HK-2 (cell line): ENCODE measurements at regions not wholly inside any gene's neighbourhood (a gene's known extent, or its start where the extent isn't known, plus 50 kb on each side); places are given as distances from the start of the nearest gene placed in this dataset.
"Not testable (repeated sequence)": the region's sequence is repeated elsewhere in the genome, so short reads cannot be mapped to it uniquely, and the experiment has no call there.

ENCODE experiments used
- DNase-seq: peaks from one replicate; pipeline ENCODE4 v3.0.0-alpha.2; 2018; ENCODE audit not compliant: unreplicated experiment

DNA sequence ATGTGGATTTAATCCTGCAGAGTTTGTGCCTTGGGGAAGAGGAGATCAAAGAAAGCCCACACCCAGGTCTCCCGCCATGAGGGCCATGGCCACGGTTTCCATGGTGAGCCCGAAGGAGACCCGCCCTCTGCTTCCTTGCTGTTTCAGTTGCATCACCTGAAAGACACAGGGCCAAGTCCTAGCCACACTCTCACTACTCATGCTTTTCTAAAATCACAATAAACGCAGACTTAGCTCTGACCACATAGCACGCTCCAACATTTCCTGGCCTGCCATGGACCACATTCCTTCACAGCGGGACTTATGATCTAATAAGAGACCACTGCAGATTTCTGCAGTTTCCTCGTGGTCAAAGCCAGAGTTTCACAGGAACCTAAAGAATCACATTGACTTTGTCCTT, 426.0 kb upstream of the NR3C2 start:
- DNase-seq: no peak

DNA sequence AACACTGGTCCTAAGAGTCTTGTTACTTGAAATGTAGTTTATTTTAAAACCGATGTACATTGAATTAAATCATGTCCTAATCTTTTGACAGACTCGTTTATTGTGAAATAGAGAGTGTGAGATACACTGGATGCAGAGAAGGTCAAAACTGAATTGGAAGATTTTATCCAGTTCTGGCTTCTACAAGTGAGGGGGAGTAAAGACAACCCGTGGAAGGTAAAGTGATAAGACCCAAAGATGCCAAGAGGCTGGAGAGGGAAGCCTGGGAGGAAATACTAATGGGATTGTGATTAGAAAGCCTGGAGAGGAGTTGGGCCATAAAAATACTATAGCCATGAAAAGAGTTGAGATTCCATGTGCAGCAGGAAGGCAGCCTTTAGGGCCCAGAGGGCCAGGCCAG, 424.5 kb upstream of the NR3C2 start:
- no peak for DNase-seq

DNA sequence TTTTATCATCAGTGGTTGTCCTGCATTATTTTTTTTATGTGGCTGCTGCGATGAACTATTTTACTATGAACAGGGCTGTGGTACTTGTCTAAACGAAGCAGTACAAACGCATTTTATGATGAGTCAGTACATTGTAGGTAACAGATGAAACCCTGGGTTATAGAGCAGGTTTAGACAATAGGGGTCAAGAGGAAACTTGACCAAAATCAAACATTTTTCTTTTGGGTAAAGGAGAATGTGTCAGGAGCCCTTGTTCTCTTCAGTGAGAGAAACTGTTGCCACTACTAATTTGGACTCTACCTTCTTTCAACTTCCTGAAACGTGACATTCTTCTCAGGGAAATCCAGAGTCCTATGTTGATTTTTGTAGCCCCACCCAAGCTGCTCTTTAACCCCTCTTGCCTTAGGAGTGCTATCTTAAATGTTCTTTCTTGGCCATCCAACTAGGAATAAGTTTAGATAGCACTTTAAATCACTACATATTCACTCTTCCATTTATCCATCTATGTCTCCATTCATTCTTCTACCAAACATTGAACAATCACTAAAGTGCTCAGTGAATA, 415.8 kb upstream of the NR3C2 start:
- no peak for DNase-seq

DNA sequence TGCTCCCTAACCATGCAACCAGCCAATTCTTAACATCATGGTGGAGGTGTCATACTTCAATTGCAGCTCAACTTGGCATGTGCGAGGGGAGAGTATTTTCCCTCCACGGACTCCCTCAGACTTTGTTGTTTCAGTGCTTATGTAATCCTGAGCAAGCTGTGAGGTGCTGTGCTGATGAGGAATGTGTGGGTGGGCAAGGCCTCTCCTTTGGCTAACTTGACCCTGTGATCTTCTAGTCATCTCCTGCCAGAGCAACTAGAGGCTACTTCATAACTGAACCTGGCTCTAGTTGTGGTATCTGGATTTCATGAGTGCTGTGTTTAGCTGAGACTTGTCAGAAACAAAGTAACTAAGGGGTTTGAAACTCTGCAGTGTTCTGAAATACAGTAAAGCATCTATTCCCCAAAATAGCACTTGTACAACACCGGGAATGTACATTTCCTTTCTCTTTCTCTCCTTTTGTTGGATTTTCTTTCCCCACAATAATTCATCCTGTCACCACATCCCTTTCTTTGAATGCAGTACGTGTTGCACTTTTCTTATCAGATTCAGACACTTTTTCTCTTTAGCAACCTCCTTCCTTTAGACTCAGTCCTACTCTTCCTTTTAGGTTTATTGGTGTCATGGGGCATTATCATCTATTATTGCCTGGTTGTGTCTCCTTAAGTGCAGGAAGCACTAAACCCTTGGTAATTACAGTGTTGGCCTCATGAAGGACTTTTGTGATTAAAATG, 415.2 kb upstream of the NR3C2 start:
- no peak for DNase-seq

DNA sequence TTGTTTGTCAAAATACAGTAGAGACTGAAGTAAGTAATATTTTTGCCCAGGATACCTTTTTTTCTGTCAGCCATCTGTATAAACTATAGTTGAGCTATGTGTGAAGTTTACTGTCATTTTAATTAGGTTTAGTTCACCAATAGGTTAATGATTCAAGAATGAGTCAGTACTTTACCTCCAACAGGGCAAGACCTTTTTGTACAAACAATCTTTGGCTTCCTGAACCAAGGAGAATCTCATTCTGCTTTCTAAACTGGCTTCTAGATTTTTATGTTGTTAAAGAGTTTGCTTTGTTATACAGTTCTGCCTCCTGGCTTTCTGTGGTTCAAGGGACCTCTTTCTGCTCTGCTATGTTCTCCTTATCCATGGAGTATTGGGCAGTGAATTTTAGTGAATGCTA, 412.0 kb upstream of the NR3C2 start:
- no peak for DNase-seq

DNA sequence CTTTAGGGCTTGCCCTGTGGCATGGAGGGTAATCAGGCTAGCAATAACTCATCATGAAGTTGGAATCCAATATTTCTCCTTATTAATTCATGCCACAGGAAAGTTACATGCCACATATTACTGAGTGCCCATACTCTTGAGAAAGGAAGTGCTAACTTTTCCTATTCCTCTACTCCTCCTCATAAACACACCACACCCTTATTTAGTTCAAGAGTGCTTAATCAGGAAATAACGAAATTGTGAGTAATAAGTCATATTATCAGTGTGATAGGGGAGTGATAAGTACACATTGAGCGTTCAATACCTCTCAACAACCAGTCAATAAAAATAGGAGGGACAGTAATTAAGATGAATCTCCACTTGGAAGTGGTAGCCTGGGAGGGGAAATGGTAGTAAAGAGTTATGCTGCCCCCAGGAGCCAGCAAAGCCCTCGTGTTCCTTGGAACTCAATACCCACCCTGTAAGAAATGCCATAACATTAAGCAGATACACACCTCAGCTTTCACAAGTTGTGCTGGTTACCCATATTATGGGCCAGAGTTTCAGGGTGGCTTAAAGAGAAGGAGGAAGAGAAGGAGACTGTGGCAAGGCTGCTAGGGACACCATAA, 410.0 kb upstream of the NR3C2 start:
- DNase-seq: no peak

DNA sequence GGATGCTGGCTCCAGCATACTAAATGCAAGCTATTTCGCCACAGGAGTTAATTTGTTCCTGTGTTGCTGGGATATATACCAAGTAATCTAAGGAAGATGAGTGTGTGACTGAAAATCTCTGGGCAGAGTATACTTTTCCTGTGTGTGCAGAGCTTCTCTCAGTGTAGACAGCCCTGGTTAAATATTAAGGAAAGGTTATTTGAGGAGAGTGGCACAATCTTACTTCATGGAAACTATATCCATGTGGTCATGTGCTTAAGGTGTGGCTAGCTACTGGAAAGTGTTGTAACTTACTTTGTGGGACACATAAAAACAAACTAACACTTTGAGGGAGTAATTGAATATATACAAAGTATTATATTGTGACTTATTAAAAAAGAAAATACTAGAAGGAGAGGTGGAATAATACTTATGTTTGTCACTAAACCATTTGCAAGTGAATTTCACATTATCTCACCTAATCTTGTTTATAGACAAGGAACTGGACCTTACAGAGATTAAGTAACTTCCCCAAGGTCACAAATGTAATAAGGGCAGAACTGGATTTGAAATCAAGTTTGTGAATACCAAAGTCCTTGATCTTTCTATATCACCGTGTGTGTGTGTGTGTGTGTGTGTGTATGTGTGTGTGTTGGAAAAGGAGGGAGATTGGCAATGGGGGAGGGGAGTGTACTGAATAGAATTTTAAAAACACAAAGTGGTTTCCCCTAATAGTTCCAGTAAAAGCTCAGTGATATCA, 408.2 kb upstream of the NR3C2 start:
- DNase-seq: no peak

DNA sequence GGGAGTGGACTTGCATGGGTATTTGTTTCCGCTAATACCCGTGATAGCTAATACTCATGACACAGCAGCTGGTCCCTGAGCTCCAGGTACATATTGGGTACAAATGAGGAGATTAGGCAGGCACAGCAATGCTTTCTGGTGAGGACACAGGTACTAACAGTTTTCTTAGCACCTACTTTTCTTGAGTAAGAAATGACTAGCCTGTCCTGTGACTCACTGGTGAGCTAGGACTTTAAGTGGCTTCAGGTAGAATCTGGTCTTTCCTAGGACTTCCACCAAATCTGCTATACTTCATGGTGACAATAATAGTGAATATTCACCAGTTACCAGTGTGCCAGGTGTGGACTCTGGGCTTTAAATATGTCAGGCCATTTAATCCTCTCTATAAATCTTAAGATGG, 407.4 kb upstream of the NR3C2 start:
- no peak for DNase-seq

DNA sequence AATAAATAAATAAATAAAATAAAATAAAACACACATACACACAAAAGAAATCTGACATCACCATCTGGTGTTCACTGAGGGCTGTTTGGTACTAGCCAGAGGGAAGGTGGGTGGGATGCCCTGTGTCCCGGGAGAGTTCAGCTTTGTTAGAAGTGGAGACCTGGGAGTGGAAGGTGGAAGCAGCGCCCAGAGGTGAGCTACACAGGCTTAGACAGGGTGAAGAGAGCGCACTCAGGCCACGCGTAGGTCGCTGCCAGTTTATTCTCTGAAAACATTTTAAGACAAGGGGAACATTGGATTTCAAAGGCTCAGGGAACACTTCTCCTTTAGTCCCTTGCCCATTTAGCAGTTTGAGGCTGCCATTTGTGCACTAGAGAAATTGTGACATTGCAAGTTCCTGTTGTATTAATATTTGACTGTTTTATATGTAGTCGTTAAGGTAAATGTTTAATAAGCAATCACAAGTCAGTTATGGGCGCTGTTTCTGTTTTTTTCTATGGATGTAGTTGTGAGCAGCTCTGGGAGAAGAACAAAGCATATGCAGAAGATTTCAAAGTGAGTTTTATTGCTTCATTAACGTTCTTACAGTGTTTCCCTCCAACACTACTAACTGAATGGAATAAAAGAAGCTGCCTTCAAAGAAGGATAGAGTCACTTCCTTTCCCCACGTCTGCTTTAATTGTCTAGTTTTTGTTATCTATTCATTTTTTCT, 405.5 kb upstream of the NR3C2 start:
- DNase-seq: no peak

DNA sequence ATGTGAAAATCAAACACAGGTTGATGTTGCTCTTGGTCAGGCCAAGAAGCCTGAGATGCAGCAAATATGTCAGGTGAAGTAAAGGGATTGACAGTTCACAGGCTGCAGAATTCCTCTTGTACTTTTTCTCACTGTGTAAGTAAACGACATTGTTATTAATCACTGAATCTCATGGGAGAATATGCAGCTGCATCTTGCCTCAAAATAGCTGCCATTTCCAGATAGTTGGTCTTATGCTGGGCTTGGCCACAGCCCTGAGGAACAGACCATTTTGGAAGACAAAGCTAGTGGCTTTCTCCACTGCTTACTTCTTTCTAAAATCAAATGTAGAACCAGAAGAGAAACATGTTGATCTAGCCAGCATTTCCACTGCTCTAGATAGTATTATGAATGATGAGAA, 403.4 kb upstream of the NR3C2 start:
- DNase-seq: no peak

DNA sequence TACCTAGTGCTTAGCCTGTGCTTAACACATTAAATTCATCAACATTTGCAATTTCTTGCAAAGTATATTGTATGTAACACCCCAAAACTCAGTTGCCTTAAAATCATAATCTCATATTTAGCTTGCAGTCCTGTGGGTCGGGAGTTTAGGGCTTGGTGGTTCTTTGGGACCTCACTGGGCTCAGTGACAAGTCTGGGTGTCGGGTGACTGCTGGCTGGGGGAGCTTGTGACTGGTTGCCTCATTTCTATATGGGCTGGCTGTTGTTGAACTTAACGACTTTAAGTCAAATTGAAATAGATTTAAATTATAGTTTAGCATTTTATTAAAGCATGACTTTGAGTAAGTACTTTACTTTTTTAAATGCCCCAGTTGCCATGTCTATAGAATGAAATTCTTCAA, 401.4 kb upstream of the NR3C2 start:
- no peak for DNase-seq

DNA sequence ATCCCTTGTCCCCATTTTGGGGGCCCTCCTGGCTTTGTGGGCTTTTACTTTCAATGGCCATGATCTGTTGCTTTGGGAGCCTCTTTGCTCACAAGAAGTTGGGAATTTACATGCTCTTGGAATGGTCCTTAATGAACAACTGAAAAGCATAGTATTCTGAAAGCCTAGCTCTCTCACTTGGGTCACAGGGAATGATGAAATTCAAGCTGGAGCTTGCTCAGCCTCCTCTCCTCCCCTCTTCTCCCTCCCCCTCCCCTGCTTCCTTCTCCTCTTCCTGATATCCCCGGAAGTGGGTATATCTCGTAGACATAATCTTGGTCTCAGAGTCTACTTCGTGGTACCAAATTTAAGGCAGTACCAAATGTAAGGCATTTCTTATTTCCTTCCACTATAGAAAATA, 400.6 kb upstream of the NR3C2 start:
- no peak for DNase-seq

DNA sequence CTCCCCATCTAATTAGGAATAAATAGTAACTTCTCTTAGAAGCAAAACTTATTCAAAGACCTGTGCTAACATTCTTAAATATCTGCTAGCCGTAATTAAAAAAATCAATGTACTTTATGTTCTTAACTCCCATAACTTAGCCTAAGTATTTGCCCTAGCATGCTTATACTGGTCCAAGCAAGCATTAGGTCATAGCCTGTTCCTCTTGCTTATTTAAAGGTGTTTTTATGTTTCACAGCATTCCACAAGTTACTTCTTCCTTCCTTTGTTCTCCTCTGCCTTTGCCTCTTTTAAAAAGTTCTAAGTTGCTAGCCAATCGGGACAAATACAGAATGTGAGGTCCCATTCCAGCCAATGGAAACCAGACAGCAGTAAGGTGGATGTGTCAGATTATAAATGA, 395.4 kb upstream of the NR3C2 start:
- DNase-seq: not testable (repeated sequence)

DNA sequence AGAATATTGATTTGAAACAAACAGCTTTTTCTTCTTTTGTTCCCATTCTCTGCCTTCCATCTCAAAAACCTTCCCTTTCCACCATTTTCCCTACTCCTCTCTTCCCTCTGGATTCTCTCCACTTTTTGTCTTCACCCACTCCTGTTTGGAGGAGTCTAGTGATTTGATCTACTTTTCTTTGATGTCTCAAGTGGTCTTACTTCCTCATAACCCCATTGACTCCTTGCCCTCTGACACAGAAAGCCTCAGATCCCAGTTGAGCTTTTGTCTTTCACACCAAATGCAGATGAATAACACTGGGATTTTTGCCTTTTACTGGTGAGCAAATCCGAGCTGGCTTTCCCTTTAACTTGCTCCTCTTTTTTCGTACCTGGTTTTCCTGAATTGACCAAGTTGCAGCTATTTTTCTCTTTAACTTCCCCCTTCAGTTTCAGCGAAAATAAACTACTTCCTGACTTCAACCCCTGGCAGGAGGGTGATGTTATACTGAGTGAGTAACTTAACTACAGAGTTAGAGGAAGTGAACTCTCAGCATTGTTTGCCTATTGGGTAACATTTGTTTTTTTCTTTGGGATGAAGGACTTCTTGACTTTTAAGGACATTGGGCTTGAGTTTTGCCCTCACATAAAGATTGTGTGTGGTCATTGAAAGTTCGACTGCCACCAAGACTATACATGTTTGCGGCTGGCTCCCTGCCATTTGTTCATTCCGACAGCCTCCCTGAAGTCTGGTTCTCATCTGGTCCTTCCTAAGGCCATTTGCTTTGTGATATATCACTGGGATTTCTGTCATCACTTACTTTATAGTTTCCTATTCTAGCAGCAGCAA, 392.8 kb upstream of the NR3C2 start:
- no peak for DNase-seq

DNA sequence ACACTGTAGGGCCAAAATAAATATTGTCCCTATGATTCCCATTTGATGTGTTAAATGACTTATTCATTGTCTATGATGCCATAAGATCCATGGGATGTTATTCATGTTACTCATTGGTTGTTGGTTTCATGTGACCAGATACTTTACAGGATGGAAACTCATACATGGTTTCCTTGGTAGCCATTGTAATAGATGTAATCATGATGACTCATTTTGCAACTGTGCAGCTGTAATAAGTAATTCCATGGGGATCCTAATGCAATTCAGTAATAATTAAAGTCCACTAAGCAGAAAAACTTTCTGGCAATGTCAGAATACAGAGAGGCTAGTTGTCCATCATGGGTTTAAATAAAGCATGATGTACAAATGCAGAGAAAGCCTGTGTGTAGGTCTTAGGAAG, 389.7 kb upstream of the NR3C2 start:
- no peak for DNase-seq

DNA sequence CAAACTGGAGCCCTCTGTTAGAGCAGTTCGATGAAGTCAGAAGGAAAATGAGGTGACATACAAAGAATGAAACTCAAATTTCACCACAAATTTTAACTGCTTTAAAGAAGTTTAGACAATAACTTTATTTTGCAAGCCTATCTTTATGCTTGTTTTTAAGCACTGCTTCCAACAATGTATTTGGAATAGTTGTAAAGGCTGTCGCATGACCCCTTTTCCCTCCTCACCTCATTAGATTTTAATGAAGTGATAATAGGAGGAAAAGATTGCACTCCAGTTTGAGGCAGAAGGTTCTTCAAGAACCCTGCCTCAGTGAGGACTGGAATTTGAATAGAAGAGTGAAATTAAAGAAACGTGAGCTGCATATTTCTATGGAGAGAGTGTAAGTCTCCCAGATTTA, 386.1 kb upstream of the NR3C2 start:
- DNase-seq: no peak

DNA sequence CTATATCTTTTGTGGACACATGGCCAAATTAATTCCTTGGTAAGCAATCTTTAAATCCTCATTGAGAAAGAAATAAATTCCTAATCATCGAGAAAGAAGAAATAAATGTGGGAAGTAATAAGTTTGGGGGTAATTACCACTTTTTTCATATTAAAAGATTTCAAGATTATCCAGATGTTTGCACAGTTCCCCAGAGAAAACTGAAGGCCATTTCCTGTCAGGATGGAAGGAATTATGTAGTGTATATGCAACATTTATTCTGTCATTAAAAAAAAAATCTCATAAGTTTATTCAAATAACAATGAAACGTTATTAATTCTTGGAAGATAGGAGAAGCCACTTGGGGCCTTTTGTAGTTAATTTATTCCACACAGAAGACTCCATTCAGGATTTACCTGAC, 385.6 kb upstream of the NR3C2 start:
- DNase-seq: no peak

DNA sequence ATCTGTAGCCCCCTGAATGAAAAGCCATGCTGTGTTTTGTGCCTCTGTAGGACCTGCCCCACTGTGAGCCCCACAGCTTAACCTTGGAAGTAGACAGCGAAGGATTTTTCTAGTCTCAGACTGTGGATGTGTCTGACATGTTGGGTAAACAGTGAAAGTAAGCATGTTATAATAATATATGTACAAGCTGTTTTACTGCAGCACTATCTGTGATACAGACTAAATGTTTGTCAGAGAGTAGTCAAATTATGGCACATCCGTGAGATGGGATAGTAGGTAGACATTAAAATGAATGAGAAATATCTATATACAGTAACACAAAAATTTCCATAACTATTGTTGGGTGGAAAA, 381.2 kb upstream of the NR3C2 start:
- no peak for DNase-seq

DNA sequence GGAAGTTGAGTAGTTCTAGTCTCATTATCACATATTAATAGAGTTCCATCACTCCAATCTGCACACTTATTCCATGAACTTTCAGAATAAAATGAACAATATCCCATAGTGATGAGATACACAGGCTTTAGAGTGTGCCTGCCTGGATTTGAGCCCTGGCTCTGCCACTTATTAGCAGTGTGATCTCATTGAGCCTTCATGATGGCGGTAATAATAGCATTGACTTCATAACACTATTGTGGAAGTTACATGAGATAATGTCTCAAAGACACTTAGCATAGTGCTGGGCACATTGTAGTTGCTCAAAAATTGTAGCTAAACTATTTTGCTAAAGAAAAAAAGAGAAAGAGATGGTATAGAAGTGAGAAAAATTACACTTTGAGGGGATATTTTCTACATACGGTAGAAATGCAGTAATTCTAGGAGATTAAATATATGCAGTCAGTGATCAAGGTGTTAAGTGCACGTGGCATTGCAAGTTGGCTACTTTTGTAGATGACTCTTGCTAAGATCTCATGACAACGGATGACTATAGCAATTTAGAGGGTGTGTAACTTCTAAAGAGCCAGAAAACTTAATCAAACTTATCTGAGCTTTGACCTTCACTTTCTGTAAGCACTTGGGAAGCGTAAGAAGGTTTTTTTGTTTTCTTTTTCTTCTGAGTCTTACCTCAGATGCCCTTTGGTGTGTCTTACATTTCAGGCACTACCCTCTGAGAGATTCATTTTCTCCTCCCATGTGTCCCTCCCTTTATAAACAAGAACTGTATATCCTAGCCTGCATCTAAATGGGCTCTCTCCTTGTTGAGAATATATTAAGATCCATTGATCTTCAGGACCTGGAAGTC, 380.6 kb upstream of the NR3C2 start:
- no peak for DNase-seq

DNA sequence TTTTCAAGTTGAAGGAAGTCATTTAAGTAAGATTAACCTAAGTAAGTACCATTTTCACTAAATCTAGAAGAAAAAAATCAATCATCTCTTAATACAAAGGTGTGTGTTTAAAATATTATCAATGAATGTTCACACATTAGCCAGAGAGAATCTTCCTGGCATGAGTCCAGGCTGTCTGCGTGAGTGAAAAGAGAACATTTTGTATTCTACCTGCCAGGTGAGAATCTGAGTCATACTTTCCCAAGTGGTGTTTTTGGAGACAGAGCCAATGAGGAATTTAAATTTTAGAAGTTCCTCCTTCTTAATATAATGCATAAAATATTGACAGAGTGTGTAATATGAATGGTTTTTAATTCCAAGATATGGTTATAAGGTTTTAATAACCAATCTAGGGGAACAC, 371.8 kb upstream of the NR3C2 start:
- DNase-seq: no peak

DNA sequence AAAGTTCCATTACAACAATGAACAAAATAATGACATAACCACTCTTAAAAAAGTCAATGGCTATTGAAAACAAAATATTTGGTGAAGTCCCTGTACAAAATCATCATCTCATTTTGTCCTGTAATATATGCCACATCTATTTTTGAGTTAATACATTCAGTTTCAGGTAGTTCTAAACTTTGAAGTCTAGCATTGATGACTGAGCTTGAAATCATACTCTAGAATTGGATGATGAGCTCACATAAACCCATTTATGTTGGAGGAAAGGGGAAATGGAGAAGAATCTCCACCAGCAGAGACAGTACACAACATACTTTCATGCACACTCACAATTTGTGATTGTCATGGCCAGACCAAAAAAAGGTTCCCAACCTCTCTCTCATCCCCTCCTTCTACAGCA, 371.1 kb upstream of the NR3C2 start:
- no peak for DNase-seq
